Kidney (tissue), 13 donors: ENCODE measurements at regions not wholly inside any gene's neighbourhood (a gene's known extent, or its start where the extent isn't known, plus 50 kb on each side); places are given as distances from the start of the nearest gene placed in this dataset.

Experiments used
- DNase-seq, 5 donors: peaks; one replicate each; pipeline ENCODE4 v3.0.0-alpha.2; 2013 to 2020
- FAIRE-seq: peaks from 2 replicates; lab custom pipeline; 2012; peaks lifted over from hg19 to GRCh38; lab: Jason Lieb, UNC
- H3K27ac ChIP-seq, 2 donors: one replicate each; pipeline ENCODE4 v1.7.0; 2013; ENCODE audit warnings: low read depth in 2 of 2, low read length in 2 of 2, inconsistent platforms in 1 of 2
- H3K27me3 ChIP-seq: one replicate; pipeline ENCODE4 v1.7.1; 2013; ENCODE audit warnings: low read length, inconsistent platforms; ENCODE audit not compliant: control insufficient read depth, insufficient read depth
- H3K36me3 ChIP-seq, 3 donors: one replicate each; pipeline versions ENCODE4 v1.7.0 to v1.7.1; 2013; ENCODE audit warnings: low read length in 3 of 3, control low read depth in 1 of 3, inconsistent platforms in 1 of 3; ENCODE audit not compliant: insufficient read depth in 3 of 3, control insufficient read depth in 2 of 3
- H3K4me1 ChIP-seq, 3 donors: one replicate each; pipeline versions ENCODE4 v1.7.0 to v1.7.1; 2013; ENCODE audit warnings: low read length in 3 of 3, inconsistent platforms in 1 of 3, low read depth in 1 of 3; ENCODE audit not compliant: control insufficient read depth in 2 of 3, insufficient read depth in 2 of 3
- H3K4me3 ChIP-seq, 3 donors: one replicate each; pipeline versions ENCODE4 v1.7.0 to v1.8.1; 2013; ENCODE audit warnings: low read length in 3 of 3, control low read depth in 1 of 3, inconsistent platforms in 1 of 3
- H3K9ac ChIP-seq, 3 donors: one replicate each; pipeline versions ENCODE4 v1.7.0 to v1.7.1; 2013; ENCODE audit warnings: low read length in 3 of 3, control low read depth in 1 of 3, inconsistent platforms in 1 of 3
- H3K9me3 ChIP-seq, 3 donors: one replicate each; pipeline versions ENCODE4 v1.7.0 to v1.7.1; 2013; ENCODE audit warnings: low read length in 3 of 3, control low read depth in 1 of 3, inconsistent platforms in 1 of 3; ENCODE audit not compliant: control insufficient read depth in 2 of 3, insufficient read depth in 1 of 3
- CTCF ChIP-seq: IDR thresholded peaks from 3 replicates; pipeline ENCODE4 v1.5.1; 2012; ENCODE audit warnings: mild to moderate bottlenecking, moderate library complexity, borderline replicate concordance; ENCODE audit not compliant: insufficient read depth; ENCODE audit errors: extremely low read depth
- intact Hi-C: fragments of 100-400 bp; cut with DNase I; formaldehyde crosslinking; loops from one replicate; pipeline ENCODE4 v1.11.1; 2022
- donor health status: control.
- donor health status: control.
- donor health status: control.
- donor health status: control.
- donor health status: control.
- donor health status: DM: yes; HTN: yes; CAD: no.
- donor health status: Normal renal cell carcinoma (clear cell type).

- TF ChIP-seq CTCF = no peak
- Histone ChIP-seq H3K9me3 (no peaks in the 10 kb centered on the region), H3K9ac (no peak overlapping the region), H3K27ac (no peak overlapping the region), H3K36me3 (no peaks in the 10 kb centered on the region), H3K27me3 (no peaks in the 10 kb centered on the region), H3K4me3 (no peak overlapping the region), H3K4me1 (no peaks in the 10 kb centered on the region)
- FAIRE-seq = no peak
- no peak for DNase-seq
- intact Hi-C loops = no loop called here
Observed at GRCh38 chr14:86217523-86217922, 687.6 kb downstream of the FLRT2 start.

GRCh38 chr14:86203843-86204242 is 673.9 kb downstream of the FLRT2 start:
- no peaks in the 10 kb centered on the region for H3K27me3 ChIP-seq
- no peak for FAIRE-seq
- no peaks in the 10 kb centered on the region for H3K9me3 ChIP-seq
- H3K9ac ChIP-seq = no peak overlapping the region
- peak in 1 of 5 donors; percentile 24 for DNase-seq
- no peaks in the 10 kb centered on the region for H3K4me1 ChIP-seq
- no peaks in the 10 kb centered on the region for H3K36me3 ChIP-seq
- TF ChIP-seq CTCF = no peak
- no peak overlapping the region for H3K27ac ChIP-seq
- intact Hi-C loops = no loop called here
- no peak overlapping the region for H3K4me3 ChIP-seq

- no peak for FAIRE-seq
- H3K4me1 ChIP-seq = no peaks in the 10 kb centered on the region
- no peak overlapping the region for H3K27ac ChIP-seq
- H3K27me3 ChIP-seq = no peaks in the 10 kb centered on the region
- no peak for TF ChIP-seq CTCF
- no peak overlapping the region for H3K9ac ChIP-seq
- H3K36me3 ChIP-seq = no peaks in the 10 kb centered on the region
- H3K9me3 ChIP-seq = no peaks in the 10 kb centered on the region
- intact Hi-C loops = no loop called here
- peak in 2 of 5 donors; percentile 32 to 68 for DNase-seq
- H3K4me3 ChIP-seq = peak overlapping the region in 1 of 3 donors; percentile 6
Observed at GRCh38 chr14:86196471-86196870, 666.5 kb downstream of the FLRT2 start.

GRCh38 chr14:86193756-86194155 is 663.8 kb downstream of the FLRT2 start:
- no peaks in the 10 kb centered on the region for H3K27me3 ChIP-seq
- no peak overlapping the region for H3K9ac ChIP-seq
- FAIRE-seq = no peak
- intact Hi-C loops = no loop called here
- H3K4me1 ChIP-seq = no peaks in the 10 kb centered on the region
- no peak for TF ChIP-seq CTCF
- no peak for DNase-seq
- H3K9me3 ChIP-seq = no peaks in the 10 kb centered on the region
- no peak overlapping the region for H3K4me3 ChIP-seq
- no peaks in the 10 kb centered on the region for H3K36me3 ChIP-seq
- no peak overlapping the region for H3K27ac ChIP-seq
